GM20431 (cell line): ENCODE measurements at regions not wholly inside any gene's neighbourhood (a gene's known extent, or its start where the extent isn't known, plus 50 kb on each side); places are given as distances from the start of the nearest gene placed in this dataset.

Experiments
- in situ Hi-C: fragments of 300-500 bp; cut with MseI, MboI; formaldehyde crosslinking; loops from one replicate; pipeline ENCODE4 v1.15.0; 2020; ENCODE audit warnings: low sequenced_read_pairs; ENCODE audit not compliant: unreplicated experiment

- in situ Hi-C loops, result no loop called here
Observed at GRCh38 chr11:131043251-131043650, 127.0 kb upstream of the SNX19 start.

GRCh38 chr11:131044851-131045250, 128.6 kb upstream of the SNX19 start:
- in situ Hi-C loops, result no loop called here

GRCh38 chr11:131052367-131052766, 136.1 kb upstream of the SNX19 start:
- in situ Hi-C loops, result loop anchor here (25.0 kb wide), 1 partner anchor 610 kb away; no protein-coding TSS in a partner anchor

GRCh38 chr11:131056036-131056435, 139.8 kb upstream of the SNX19 start:
- in situ Hi-C loops, result loop anchor here (25.0 kb wide), 1 partner anchor 606 kb away; no protein-coding TSS in a partner anchor

- in situ Hi-C loops, result loop anchor here (25.0 kb wide), 1 partner anchor 599 kb away; no protein-coding TSS in a partner anchor
Observed at GRCh38 chr11:131063638-131064037, 147.4 kb upstream of the SNX19 start.

GRCh38 chr11:131064373-131064991, 148.2 kb upstream of the SNX19 start:
- in situ Hi-C loops, result loop anchor here (25.0 kb wide), 1 partner anchor 598 kb away; no protein-coding TSS in a partner anchor

- in situ Hi-C loops, result loop anchor here (25.0 kb wide), 1 partner anchor 597 kb away; no protein-coding TSS in a partner anchor
Observed at GRCh38 chr11:131065435-131066413, 149.4 kb upstream of the SNX19 start.

GRCh38 chr11:131066551-131066950, 150.3 kb upstream of the SNX19 start:
- in situ Hi-C loops, result loop anchor here (25.0 kb wide), 1 partner anchor 596 kb away; no protein-coding TSS in a partner anchor

GRCh38 chr11:131070365-131070764, 154.1 kb upstream of the SNX19 start:
- in situ Hi-C loops, result loop anchor here (25.0 kb wide), 1 partner anchor 592 kb away; no protein-coding TSS in a partner anchor

- in situ Hi-C loops, result loop anchor here (25.0 kb wide), 1 partner anchor 589 kb away; no protein-coding TSS in a partner anchor
Observed at GRCh38 chr11:131073167-131073566, 156.9 kb upstream of the SNX19 start.

GRCh38 chr11:131074573-131074972, 158.3 kb upstream of the SNX19 start:
- in situ Hi-C loops, result loop anchor here (25.0 kb wide), 1 partner anchor 588 kb away; no protein-coding TSS in a partner anchor

- in situ Hi-C loops, result no loop called here
Observed at GRCh38 chr11:131077340-131077739, 161.1 kb upstream of the SNX19 start.

- in situ Hi-C loops, result no loop called here
Observed at GRCh38 chr11:131079036-131079435, 162.8 kb upstream of the SNX19 start.

GRCh38 chr11:131089727-131090245, 173.5 kb upstream of the SNX19 start:
- in situ Hi-C loops, result no loop called here

GRCh38 chr11:131092469-131092868, 176.2 kb upstream of the SNX19 start:
- in situ Hi-C loops, result no loop called here

GRCh38 chr11:131094827-131095226, 178.5 kb upstream of the SNX19 start:
- in situ Hi-C loops, result no loop called here

GRCh38 chr11:131095511-131096185, 179.4 kb upstream of the SNX19 start:
- in situ Hi-C loops, result no loop called here

- in situ Hi-C loops, result no loop called here
Observed at GRCh38 chr11:131099013-131099412, 182.7 kb upstream of the SNX19 start.

GRCh38 chr11:131099746-131100145, 183.5 kb upstream of the SNX19 start:
- in situ Hi-C loops, result no loop called here

GRCh38 chr11:131108760-131109159, 192.5 kb upstream of the SNX19 start:
- in situ Hi-C loops, result no loop called here
